ENCODE measurements at regions not wholly inside any gene's neighbourhood (a gene's known extent, or its start where the extent isn't known, plus 50 kb on each side); places are given as distances from the start of the nearest gene placed in this dataset.
"Not testable (repeated sequence)": the region's sequence is repeated elsewhere in the genome, so short reads cannot be mapped to it uniquely, and the experiment has no call there.

GRCh38 chr5:89847743-89848142 lies 561.8 kb downstream of the CETN3 start:
- no peak for DNase-seq (ENCODE audit: low spot score)

- no peak for DNase-seq (ENCODE audit: low spot score)
These were observed 565.0 kb downstream of the CETN3 start for GRCh38 chr5:89844548-89844947.

- no peak for DNase-seq (ENCODE audit: low spot score)
These were observed 567.0 kb downstream of the CETN3 start for GRCh38 chr5:89842531-89842930.

DNA sequence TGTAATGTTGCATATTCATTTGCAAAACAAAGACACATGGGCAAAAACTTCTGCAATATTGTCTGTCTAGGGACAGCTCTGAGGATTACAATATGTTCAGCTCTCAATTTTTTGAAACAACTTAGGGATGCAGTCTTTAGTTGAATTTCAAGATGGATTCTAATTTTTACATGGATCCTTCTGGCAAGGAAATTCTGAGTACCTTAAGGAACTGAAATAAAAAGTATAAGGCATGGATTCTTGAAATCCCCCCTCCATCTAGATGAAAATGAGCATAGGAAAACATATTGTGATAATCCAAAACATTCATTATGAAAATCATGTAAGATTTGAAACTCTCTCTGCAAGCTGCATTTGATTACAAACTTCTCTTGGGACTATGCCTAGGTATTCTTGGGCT lies 568.6 kb downstream of the CETN3 start:
- DNase-seq (ENCODE audit: low spot score) = no peak

DNA sequence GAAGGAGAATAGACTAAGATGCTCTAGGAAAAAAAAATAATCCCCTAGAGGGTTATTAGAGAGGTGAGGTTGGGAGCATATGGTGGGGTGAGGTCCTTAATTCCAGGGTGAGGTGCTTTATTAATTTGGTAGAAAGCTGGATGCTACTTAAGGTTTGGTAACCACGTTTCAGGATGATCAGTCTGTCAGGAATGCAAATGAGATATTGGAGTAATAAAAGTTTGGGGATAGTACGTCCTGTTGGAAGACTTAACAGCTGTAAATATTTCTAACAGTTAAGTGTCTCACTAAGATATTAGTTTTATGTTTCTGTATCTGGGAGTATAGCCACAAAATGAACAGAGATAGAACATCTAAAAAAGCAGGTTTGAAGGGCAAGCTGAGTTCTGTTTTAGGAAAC lies 578.9 kb downstream of the CETN3 start:
- DNase-seq (ENCODE audit: low spot score) = no peak

DNA sequence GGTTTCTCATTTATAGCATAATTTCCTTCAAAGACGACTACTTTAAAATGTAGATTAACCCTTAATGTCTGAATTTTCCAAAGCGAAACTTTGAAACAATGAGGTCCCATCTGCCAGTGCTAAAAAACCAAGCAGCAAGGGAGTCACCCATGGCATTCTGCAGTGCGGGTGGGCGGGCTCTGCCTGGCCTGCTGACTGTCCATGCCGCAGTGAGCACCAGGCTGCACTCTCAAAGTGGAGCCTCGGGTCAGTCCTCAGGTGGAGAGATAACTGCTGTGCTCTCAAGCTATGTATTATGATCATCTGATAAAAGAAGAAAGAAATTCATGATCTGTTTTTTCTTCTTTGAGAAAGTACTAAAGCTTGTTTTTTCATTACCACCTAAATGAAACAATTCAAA lies 581.6 kb downstream of the CETN3 start:
- DNase-seq (ENCODE audit: low spot score) = no peak

DNA sequence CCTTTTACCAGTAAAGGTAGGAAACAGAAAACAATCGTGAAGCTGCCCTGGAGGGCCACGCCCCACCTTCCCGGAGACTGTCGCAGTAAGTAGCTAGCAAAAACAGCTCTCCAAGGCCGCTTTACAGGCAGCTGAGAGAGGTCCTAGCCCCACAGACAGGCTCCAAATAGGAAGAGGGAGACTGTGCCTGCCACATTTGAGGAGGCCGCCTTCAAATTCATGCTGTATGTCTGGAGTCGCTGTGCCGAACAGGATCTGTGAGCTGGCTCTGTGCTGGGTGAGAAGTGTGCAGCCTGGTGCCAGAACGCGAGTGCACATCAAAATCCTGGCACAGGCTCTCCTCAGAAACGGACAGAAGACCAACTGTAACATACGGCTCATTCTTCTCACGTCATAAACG lies 582.2 kb downstream of the CETN3 start:
- DNase-seq (ENCODE audit: low spot score) = no peak

DNA sequence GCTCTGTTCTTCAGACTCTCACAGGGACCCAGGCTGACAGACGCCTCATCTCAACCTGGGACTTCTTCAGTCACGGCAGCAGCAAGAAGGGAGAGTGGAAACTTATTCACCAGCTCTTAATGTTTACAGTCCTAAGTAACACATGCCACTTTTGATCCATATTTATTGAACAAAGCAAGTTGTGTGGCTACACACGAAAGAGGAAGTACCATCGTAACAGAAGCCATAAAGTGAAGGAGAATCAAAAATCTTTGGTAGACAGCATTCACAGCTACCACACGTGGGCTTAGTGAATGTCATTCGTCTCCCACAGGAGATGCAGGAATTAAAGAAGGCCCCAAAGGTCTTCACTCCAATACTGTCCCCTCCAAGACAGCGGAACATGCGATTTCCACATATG lies 582.6 kb downstream of the CETN3 start:
- no peak for DNase-seq (ENCODE audit: low spot score)

DNA sequence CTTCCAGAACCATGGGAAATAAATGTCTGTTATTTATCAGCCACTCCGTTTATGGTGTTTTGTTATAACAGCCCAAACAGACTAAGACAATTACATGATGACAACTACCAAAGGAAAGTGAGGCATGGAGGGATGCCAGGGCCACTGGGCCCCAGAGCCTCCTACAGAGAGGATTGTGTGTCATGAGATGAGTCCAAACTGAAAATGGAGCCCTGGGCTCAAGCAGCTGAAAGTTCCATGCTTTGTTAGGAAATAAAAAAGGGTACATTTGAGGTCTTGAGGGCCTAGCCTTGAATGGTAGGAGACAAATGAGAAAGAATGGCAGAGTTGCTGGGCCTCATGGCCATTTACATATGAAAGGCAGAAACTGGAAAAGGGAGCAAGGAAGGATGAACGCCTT lies 586.5 kb downstream of the CETN3 start:
- no peak for DNase-seq (ENCODE audit: low spot score)

GRCh38 chr5:89817841-89818240 lies 591.7 kb downstream of the CETN3 start:
- no peak for DNase-seq (ENCODE audit: low spot score)

DNA sequence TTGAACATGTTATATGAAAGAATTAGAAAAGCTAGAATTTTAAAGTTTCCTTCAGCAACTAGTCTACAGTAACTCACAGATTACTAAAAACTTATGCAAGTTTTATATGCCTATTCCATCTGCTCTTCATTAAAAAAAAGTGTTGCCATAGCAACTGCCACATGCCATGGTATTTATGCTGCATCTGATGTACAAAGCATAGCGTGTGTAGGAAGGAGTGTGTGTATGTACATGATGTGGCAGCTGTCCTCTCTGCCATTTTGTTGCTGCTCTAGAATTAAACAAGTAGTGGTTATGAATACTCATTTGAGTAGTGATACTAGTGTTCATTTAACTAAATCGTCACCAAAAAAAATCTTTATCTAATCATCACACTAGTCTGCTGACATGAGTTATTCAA lies 593.5 kb downstream of the CETN3 start:
- DNase-seq (ENCODE audit: low spot score) = no peak

GRCh38 chr5:89800735-89801134 lies 608.8 kb downstream of the CETN3 start:
- DNase-seq (ENCODE audit: low spot score) = not testable (repeated sequence)

GRCh38 chr5:89794504-89794903 lies 615.1 kb downstream of the CETN3 start:
- not testable (repeated sequence) for DNase-seq (ENCODE audit: low spot score)

DNA sequence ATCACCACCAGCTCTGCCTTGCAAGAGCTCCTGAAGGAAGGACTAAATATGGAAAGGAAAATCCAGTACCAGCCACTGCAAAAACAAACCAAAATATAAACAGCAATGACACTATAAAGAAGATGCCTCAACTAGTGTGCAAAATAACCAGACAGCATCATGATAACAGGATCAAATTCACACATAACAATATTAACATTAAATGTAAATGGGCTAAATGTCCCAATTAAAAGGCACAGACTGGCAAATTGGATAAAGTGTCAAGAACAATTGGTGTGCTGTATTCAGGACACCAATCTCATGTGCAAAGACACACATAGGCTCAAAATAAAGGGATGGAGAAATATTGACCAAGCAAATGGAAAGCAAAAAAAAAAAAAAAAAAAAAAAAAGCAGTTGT lies 629.8 kb downstream of the CETN3 start:
- DNase-seq (ENCODE audit: low spot score) = not testable (repeated sequence)

- no peak for DNase-seq (ENCODE audit: low spot score)
These were observed 631.8 kb downstream of the CETN3 start for GRCh38 chr5:89777758-89778157.

DNA sequence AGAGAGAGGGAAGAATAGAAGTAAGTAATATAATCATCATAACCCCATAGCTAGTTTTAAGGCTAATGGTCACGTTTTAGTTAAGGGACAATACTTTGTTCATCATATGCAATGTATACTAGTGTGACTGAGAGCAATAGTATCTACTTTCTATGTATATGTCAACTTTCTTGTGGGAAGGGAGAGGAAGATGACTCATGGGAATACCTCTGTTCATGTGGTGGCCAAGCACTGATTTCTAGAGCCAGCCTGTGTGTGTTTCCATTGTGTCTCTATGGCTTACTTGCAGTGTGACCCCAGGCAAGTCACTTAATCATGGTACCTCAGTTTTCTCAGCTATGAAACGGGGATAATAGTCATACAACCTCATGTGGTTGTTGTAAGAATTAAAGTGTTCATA lies 639.6 kb downstream of the CETN3 start:
- peak; percentile 46 for DNase-seq (ENCODE audit: low spot score)

- no peak for DNase-seq (ENCODE audit: low spot score)
These were observed 649.8 kb downstream of the CETN3 start for GRCh38 chr5:89759802-89760201.

GRCh38 chr5:89758146-89758545 lies 651.4 kb downstream of the CETN3 start:
- no peak for DNase-seq (ENCODE audit: low spot score)

- DNase-seq (ENCODE audit: low spot score) = no peak
These were observed 652.6 kb downstream of the CETN3 start for GRCh38 chr5:89756955-89757354.

DNA sequence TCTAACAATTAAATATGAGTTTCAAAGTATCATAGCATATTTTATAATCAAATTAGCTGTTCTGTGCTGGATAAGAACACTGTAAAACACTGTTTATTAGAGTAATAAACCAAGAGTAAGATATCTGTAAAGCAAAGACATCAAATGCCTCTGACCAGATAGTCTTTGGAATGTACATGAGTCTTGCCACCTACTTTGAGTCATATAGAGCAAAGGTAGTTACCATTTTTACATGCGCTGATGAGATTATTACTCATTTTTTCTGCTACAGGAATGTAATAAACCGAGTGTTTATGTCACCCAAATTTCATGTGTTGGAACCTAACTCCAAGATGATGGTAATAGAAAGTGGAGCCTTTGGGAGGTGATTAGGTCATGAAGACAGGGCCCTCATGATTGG lies 654.5 kb downstream of the CETN3 start:
- no peak for DNase-seq (ENCODE audit: low spot score)

DNA sequence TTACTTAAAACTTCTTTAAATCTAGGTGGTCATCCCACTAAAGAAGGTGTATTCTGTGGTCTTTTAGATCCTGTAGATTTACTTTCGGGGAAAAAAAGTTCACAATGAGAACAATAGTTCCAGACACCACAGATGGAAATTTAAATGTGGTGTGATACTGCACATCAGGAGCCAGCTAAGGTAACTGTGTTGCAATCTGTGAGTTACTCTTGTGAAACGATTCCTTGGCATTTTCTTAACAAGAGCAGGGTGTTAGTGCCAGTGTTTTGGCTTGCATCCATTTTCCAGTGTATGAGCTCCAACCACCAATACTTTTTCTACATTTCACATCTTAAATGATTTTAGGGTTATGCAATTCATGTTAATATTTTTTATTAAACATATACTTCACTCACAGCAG lies 674.5 kb downstream of the CETN3 start:
- peak; percentile 3 for DNase-seq (ENCODE audit: low spot score)

GRCh38 chr5:89733772-89734171 lies 675.8 kb downstream of the CETN3 start:
- DNase-seq (ENCODE audit: low spot score) = no peak

- DNase-seq (ENCODE audit: low spot score) = peak; percentile 26
These were observed 679.8 kb downstream of the CETN3 start for GRCh38 chr5:89729623-89730301.

- no peak for DNase-seq (ENCODE audit: low spot score)
These were observed 680.8 kb downstream of the CETN3 start for GRCh38 chr5:89728750-89729149.

- DNase-seq (ENCODE audit: low spot score) = no peak
These were observed 681.4 kb downstream of the CETN3 start for GRCh38 chr5:89728134-89728533.
